H1 (cell line): ENCODE measurements at regions not wholly inside any gene's neighbourhood (a gene's known extent, or its start where the extent isn't known, plus 50 kb on each side); places are given as distances from the start of the nearest gene placed in this dataset.

Source experiments
- BACH1 ChIP-seq: IDR thresholded peaks from 2 replicates; pipeline ENCODE4 v1.6.1; 2012; ENCODE audit warnings: low read length, improper control_type of control experiment
- BCL11A ChIP-seq, 2 experiments: IDR thresholded peaks; one replicate each; pipeline ENCODE4 v1.6.1; 2011; ENCODE audit warnings: low read depth in 2 of 2, low read length in 2 of 2, mild to moderate bottlenecking in 2 of 2
- CTBP2 ChIP-seq: IDR thresholded peaks from 2 replicates; pipeline ENCODE4 v1.7.0; 2011; ENCODE audit warnings: borderline replicate concordance, mild to moderate bottlenecking, moderate library complexity, mixed read lengths, low read length; ENCODE audit not compliant: insufficient read depth, insufficient read length
- CTCF ChIP-seq, 3 experiments: IDR thresholded peaks; 1 replicate in 2 of 3; 2 replicates in 1 of 3; pipeline versions ENCODE4 v1.5.1 to v1.6.1; 2011; ENCODE audit warnings: low read length in 3 of 3, mild to moderate bottlenecking in 3 of 3, inconsistent platforms in 2 of 3, low read depth in 1 of 3, moderate library complexity in 1 of 3; ENCODE audit not compliant: insufficient read depth in 1 of 3; ENCODE audit errors: control extremely low read depth in 1 of 3

- TF ChIP-seq CTBP2, result no peak
- no peak for TF ChIP-seq BACH1
- no peak for TF ChIP-seq CTCF (IDR thresholded peaks at IDR 0.05; ENCODE audit: control extremely low read depth in 1 of 3, insufficient read depth in 1 of 3, low read depth in 1 of 3, low read length in 3 of 3)
- TF ChIP-seq BCL11A (IDR thresholded peaks at IDR 0.05; ENCODE audit: low read depth in 2 of 2, low read length in 2 of 2), result no peak
Measured at GRCh38 chr14:39491134-39491571, 58.9 kb upstream of the FBXO33 start.
